CD4-positive, alpha-beta T cell (primary cell): ENCODE measurements at regions not wholly inside any gene's neighbourhood (a gene's known extent, or its start where the extent isn't known, plus 50 kb on each side); places are given as distances from the start of the nearest gene placed in this dataset.

Experiments
- ATAC-seq: fragments of 200-7000 bp; cut with Tn5 transposase; one replicate; pipeline ENCODE4 v1.10.0; 2022; ENCODE audit warnings: mild to moderate bottlenecking; ENCODE audit not compliant: poor library complexity
- CTCF ChIA-PET: fragments of 350-600 bp; sonication (Branson Sonifier 250); formaldehyde crosslinking; loops from one replicate; lab custom pipeline; 2021; ENCODE audit warnings: antibody characterized with exemption, inconsistent platforms; lab: Charles Lee
- POLR2A ChIA-PET: fragments of 350-600 bp; sonication (Branson Sonifier 250); formaldehyde crosslinking; loops from one replicate; lab custom pipeline; 2021; ENCODE audit warnings: antibody characterized with exemption, inconsistent platforms; lab: Charles Lee
- DNase-seq, 14 experiments: peaks; one replicate each; pipeline ENCODE4 v3.0.0-alpha.2; 2013 to 2020; ENCODE audit warnings: mixed read lengths in 2 of 14
- H3K27ac ChIP-seq, 2 donors: one replicate each; pipeline versions ENCODE4 v1.5.1 to v1.7.0; 2013; ENCODE audit warnings: low read length in 2 of 2, low read depth in 1 of 2, mild to moderate bottlenecking in 1 of 2
- H3K27me3 ChIP-seq, 2 experiments: 1 replicate in 1 of 2; 2 replicates in 1 of 2; pipeline versions ENCODE4 v1.6.1 to v1.7.0; 2013; ENCODE audit warnings: low read length in 2 of 2, control low read depth in 1 of 2, mild to moderate bottlenecking in 1 of 2, moderate library complexity in 1 of 2; ENCODE audit not compliant: insufficient read depth in 2 of 2, control insufficient read depth in 1 of 2
- H3K36me3 ChIP-seq: one replicate; pipeline ENCODE4 v1.6.1; 2013; ENCODE audit warnings: low read length, control low read depth; ENCODE audit not compliant: insufficient read depth
- H3K4me1 ChIP-seq: one replicate; pipeline ENCODE4 v1.6.1; 2013; ENCODE audit warnings: low read length, control low read depth; ENCODE audit not compliant: insufficient read depth
- H3K4me3 ChIP-seq: one replicate; pipeline ENCODE4 v1.5.1; 2013; ENCODE audit warnings: mild to moderate bottlenecking, low read length, moderate library complexity
- H3K9me3 ChIP-seq, 2 experiments: 1 replicate in 1 of 2; 2 replicates in 1 of 2; pipeline versions ENCODE4 v1.6.1 to v1.7.0; 2013; ENCODE audit warnings: low read length in 2 of 2, mild to moderate bottlenecking in 2 of 2, control low read depth in 1 of 2, moderate library complexity in 1 of 2; ENCODE audit not compliant: control insufficient read depth in 1 of 2, insufficient read depth in 1 of 2
- H3K27ac Mint-ChIP-seq: one replicate; pipeline ENCODE4 v1.8.0; 2020; ENCODE audit warnings: mixed read lengths
- H3K27me3 Mint-ChIP-seq: one replicate; pipeline ENCODE4 v1.8.0; 2021; ENCODE audit warnings: mixed read lengths
- H3K36me3 Mint-ChIP-seq: one replicate; pipeline ENCODE4 v1.8.0; 2021; ENCODE audit warnings: low read depth, mixed read lengths
- H3K4me1 Mint-ChIP-seq: one replicate; pipeline ENCODE4 v1.8.0; 2021; ENCODE audit warnings: low read depth, mixed read lengths
- H3K4me3 Mint-ChIP-seq: one replicate; pipeline ENCODE4 v1.8.0; 2020; ENCODE audit warnings: mild to moderate bottlenecking, mixed read lengths
- H3K9me3 Mint-ChIP-seq: one replicate; pipeline ENCODE4 v1.8.0; 2020; ENCODE audit warnings: mixed read lengths
- CTCF ChIP-seq: fragments of 200-600 bp; IDR thresholded peaks from one replicate; pipeline ENCODE4 v1.8.0; 2022; ENCODE audit warnings: antibody characterized with exemption, mild to moderate bottlenecking
- intact Hi-C, 2 experiments: fragments of 100-400 bp; cut with DNase I in 1 of 2; cut with micrococcal nuclease in 1 of 2; formaldehyde crosslinking; loops; one replicate each; pipeline versions ENCODE4 v1.15.1 to v1.9.0; 2023 to 2025; cut with DNase I, micrococcal nuclease

- ATAC-seq: no peak
- ChIA-PET POLR2A (no interaction called here), CTCF (no interaction called here)
- Histone ChIP-seq H3K36me3 (no peaks in the 10 kb centered on the region), H3K4me1 (no peaks in the 10 kb centered on the region), H3K9me3 (peaks cover 0 to 1% of the 10 kb centered on the region in 2 experiments), H3K27ac (no peak overlapping the region), H3K4me3 (no peak overlapping the region), H3K27me3 (no peaks in the 10 kb centered on the region)
- Mint-ChIP-seq H3K4me1 (no peaks in the 10 kb centered on the region), H3K27ac (no peak overlapping the region), H3K36me3 (no peaks in the 10 kb centered on the region), H3K27me3 (no peaks in the 10 kb centered on the region), H3K4me3 (no peak overlapping the region), H3K9me3 (no peaks in the 10 kb centered on the region)
- intact Hi-C loops: no loop called here
- no peak for TF ChIP-seq CTCF
- DNase-seq: no peak
Observed at GRCh38 chr10:25675615-25676014, 258.4 kb upstream of the MYO3A start.

- ChIA-PET CTCF (no interaction called here), POLR2A (no interaction called here)
- no peak overlapping the region for H3K4me3 ChIP-seq
- Mint-ChIP-seq H3K27ac (no peak overlapping the region), H3K4me3 (no peak overlapping the region), H3K9me3 (no peaks in the 10 kb centered on the region), H3K36me3 (no peaks in the 10 kb centered on the region), H3K4me1 (no peaks in the 10 kb centered on the region), H3K27me3 (peaks cover 4% of the 10 kb centered on the region)
- intact Hi-C loops: no loop called here
- no peaks in the 10 kb centered on the region for H3K27me3 ChIP-seq
- no peaks in the 10 kb centered on the region for H3K4me1 ChIP-seq
- H3K27ac ChIP-seq: no peak overlapping the region
- no peaks in the 10 kb centered on the region for H3K36me3 ChIP-seq
- ATAC-seq (no peak), DNase-seq (no peak)
- TF ChIP-seq CTCF: no peak
- peaks cover 0 to 4% of the 10 kb centered on the region in 2 experiments for H3K9me3 ChIP-seq
Observed at GRCh38 chr10:25678220-25678619, 255.8 kb upstream of the MYO3A start.

DNA sequence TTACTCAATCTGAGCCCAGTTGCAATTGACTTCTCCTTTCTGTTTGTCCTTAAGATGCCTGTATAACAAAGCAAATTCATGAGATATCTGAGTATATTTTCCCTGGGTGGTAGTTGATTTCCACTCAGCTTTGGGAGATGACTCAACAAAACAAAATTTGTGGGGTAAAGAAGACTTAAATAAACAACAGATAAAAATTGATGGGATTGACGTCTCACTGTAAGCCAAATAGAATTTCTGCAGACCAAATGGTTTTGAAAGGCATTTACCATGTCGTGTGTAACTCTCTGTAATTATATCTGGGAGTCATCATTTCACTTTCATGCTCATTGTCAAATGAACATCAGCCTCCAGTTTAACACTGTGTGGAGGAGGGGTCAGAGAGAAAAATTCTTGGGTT lies 255.4 kb upstream of the MYO3A start:
- Mint-ChIP-seq H3K27me3 (peaks cover 4% of the 10 kb centered on the region), H3K36me3 (no peaks in the 10 kb centered on the region), H3K27ac (no peak overlapping the region), H3K9me3 (no peaks in the 10 kb centered on the region), H3K4me1 (no peaks in the 10 kb centered on the region), H3K4me3 (no peak overlapping the region)
- ChIA-PET CTCF (no interaction called here), POLR2A (no interaction called here)
- DNase-seq: no peak
- no peak overlapping the region for H3K27ac ChIP-seq
- H3K4me1 ChIP-seq: no peaks in the 10 kb centered on the region
- ATAC-seq: no peak
- no peak overlapping the region for H3K4me3 ChIP-seq
- H3K36me3 ChIP-seq: no peaks in the 10 kb centered on the region
- intact Hi-C loops: no loop called here
- H3K27me3 ChIP-seq: no peaks in the 10 kb centered on the region
- H3K9me3 ChIP-seq: peaks cover 0 to 4% of the 10 kb centered on the region in 2 experiments
- no peak for TF ChIP-seq CTCF
